ENCODE measurements at regions not wholly inside any gene's neighbourhood (a gene's known extent, or its start where the extent isn't known, plus 50 kb on each side); places are given as distances from the start of the nearest gene placed in this dataset.

- DNase-seq, result no peak
These were observed 191.1 kb downstream of the MAP2K6 start for GRCh38 chr17:69605571-69605970.

GRCh38 chr17:69606142-69606800 is 191.8 kb downstream of the MAP2K6 start:
- DNase-seq, result no peak

- DNase-seq, result peak; percentile 82
These were observed 192.8 kb downstream of the MAP2K6 start for GRCh38 chr17:69607162-69607834.

- DNase-seq, result no peak
These were observed 193.6 kb downstream of the MAP2K6 start for GRCh38 chr17:69608141-69608540.

- DNase-seq, result peak; percentile 31
These were observed 194.4 kb downstream of the MAP2K6 start for GRCh38 chr17:69608808-69609472.

- DNase-seq, result peak; percentile 28
These were observed 195.2 kb downstream of the MAP2K6 start for GRCh38 chr17:69609473-69610305.

- no peak for DNase-seq
These were observed 205.9 kb downstream of the MAP2K6 start for GRCh38 chr17:69620363-69620762.

GRCh38 chr17:69625474-69625873 is 211.0 kb downstream of the MAP2K6 start:
- DNase-seq, result no peak

GRCh38 chr17:69630056-69630635 is 215.6 kb downstream of the MAP2K6 start:
- no peak for DNase-seq

- no peak for DNase-seq
These were observed 220.3 kb downstream of the MAP2K6 start for GRCh38 chr17:69634844-69635243.

GRCh38 chr17:69637446-69638156 is 223.1 kb downstream of the MAP2K6 start:
- peak; percentile 1 for DNase-seq

- DNase-seq, result no peak
These were observed 224.6 kb downstream of the MAP2K6 start for GRCh38 chr17:69639096-69639495.

- no peak for DNase-seq
These were observed 225.6 kb downstream of the MAP2K6 start for GRCh38 chr17:69640073-69640472.

- no peak for DNase-seq
These were observed 229.2 kb downstream of the MAP2K6 start for GRCh38 chr17:69643686-69644085.

GRCh38 chr17:69646729-69647128 is 232.2 kb downstream of the MAP2K6 start:
- DNase-seq, result no peak

GRCh38 chr17:69650881-69651280 is 236.4 kb downstream of the MAP2K6 start:
- no peak for DNase-seq

- no peak for DNase-seq
These were observed 237.4 kb downstream of the MAP2K6 start for GRCh38 chr17:69651921-69652320.

- DNase-seq, result no peak
These were observed 240.7 kb downstream of the MAP2K6 start for GRCh38 chr17:69654981-69655855.

GRCh38 chr17:69655902-69656301 is 241.4 kb downstream of the MAP2K6 start:
- DNase-seq, result no peak

GRCh38 chr17:69669441-69670178 is 255.1 kb downstream of the MAP2K6 start:
- no peak for DNase-seq

Data from midbrain (tissue), 1 donor.